ENCODE measurements at regions not wholly inside any gene's neighbourhood (a gene's known extent, or its start where the extent isn't known, plus 50 kb on each side); places are given as distances from the start of the nearest gene placed in this dataset.

DNA sequence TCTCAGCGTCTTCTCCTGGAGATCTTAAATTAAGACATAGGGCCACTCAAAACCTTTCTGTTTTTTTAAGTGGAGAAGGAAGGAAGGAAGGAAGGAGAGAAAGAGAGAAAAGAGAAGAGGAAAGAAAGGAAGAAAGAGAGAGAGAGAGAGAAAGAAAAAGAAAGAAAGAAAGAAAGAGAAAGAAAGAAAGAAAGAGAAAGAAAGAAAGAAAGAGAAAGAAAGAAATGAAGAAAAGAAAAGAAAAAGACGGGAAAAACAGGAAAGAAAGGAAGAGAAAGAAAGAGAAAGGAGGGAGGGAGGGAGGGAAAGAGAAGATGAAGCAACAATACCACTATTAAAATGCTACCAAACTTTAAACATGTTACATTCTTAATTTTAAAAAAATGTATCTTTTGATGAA lies 336.5 kb upstream of the ARID1B start:
- H3K56ac ChIP-seq (ENCODE audit: extremely low read depth, insufficient read depth, low read length) = no peak overlapping the region
- in situ Hi-C loops (cut with MboI; ENCODE audit: low sequenced_read_pairs) (no loop called here), dilution Hi-C loops (cut with HindIII; ENCODE audit: low sequenced_read_pairs, unreplicated experiment) (no loop called here), intact Hi-C loops (cut with micrococcal nuclease) (no loop called here)
- H3K9me1 ChIP-seq (ENCODE audit: insufficient read depth, low read length) = no peaks in the 10 kb centered on the region
- H3K27me3 ChIP-seq (ENCODE audit: control insufficient read depth, insufficient read depth, low read length) = no peaks in the 10 kb centered on the region
- no peak overlapping the region for H2BK15ac ChIP-seq (ENCODE audit: low read depth, low read length)
- ATAC-seq (ENCODE audit: low read depth) (no peak), DNase-seq (no peak)
- H2AFZ ChIP-seq (replicated peaks; ENCODE audit: low read length, poor library complexity) = no peak overlapping the region
- no peak overlapping the region for H2BK20ac ChIP-seq (ENCODE audit: low read depth, low read length)
- no peak overlapping the region for H3K27ac ChIP-seq (ENCODE audit: insufficient read depth, low read length)
- H3K36me3 ChIP-seq (ENCODE audit: control insufficient read depth, insufficient read depth, low read length) = no peaks in the 10 kb centered on the region
- ChIA-PET CTCF (no interaction called here), POLR2A (ENCODE audit: unreplicated experiment) (no interaction called here)
- peaks cover 4% of the 10 kb centered on the region for H3K4me1 ChIP-seq (ENCODE audit: control insufficient read depth, insufficient read depth, low read length)
- no peaks in the 10 kb centered on the region; the same call in 1 of the 2 replicates for H4K20me1 ChIP-seq (ENCODE audit: insufficient read depth, low read length)
- H2BK120ac ChIP-seq (ENCODE audit: low read depth, low read length) = no peak overlapping the region
- no peak overlapping the region for H3K23ac ChIP-seq (ENCODE audit: low read depth, low read length)
- TF ChIP-seq RFX5 (IDR thresholded peaks at IDR 0.05; ENCODE audit: low read depth, low read length) (no peak), MAZ (IDR thresholded peaks at IDR 0.05; ENCODE audit: borderline replicate concordance, low read depth, low read length) (no peak), POLR2A (IDR thresholded peaks at IDR 0.05; ENCODE audit: low read depth, low read length) (no peak)
- WGBS, 2 experiments (ENCODE audit: extremely low coverage in 2 of 2, insufficient read length in 1 of 2) = no CpG with 5 or more reads among the region's 2 CpGs
- H3K4me2 ChIP-seq (ENCODE audit: low read depth, low read length) = no peak overlapping the region
- H3K4me3 ChIP-seq (ENCODE audit: insufficient read depth, low read depth, low read length) = no peak overlapping the region
- H2AK9ac ChIP-seq (replicated peaks; ENCODE audit: low read depth, low read length, poor library complexity) = no peak overlapping the region
- H4K8ac ChIP-seq (ENCODE audit: low read depth in 2 of 2, low read length in 2 of 2) = no peak overlapping the region
- H4K5ac ChIP-seq (ENCODE audit: low read depth, low read length) = no peak overlapping the region
- H3K9ac ChIP-seq (ENCODE audit: low read depth, low read length) = no peak overlapping the region
- no peak overlapping the region for H3K4ac ChIP-seq (ENCODE audit: low read depth, low read length)
- no TSS peak for BruUV-seq (replicated peaks)
- H3K18ac ChIP-seq (ENCODE audit: low read depth, low read length) = no peak overlapping the region
- no peak overlapping the region for H2BK5ac ChIP-seq (ENCODE audit: low read depth, low read length, poor library complexity, severe bottlenecking)
- H2AK5ac ChIP-seq (ENCODE audit: low read depth, low read length) = no peak overlapping the region
- H3K9me3 ChIP-seq (ENCODE audit: control insufficient read depth, insufficient read depth, low read length) = no peaks in the 10 kb centered on the region
- no peaks in the 10 kb centered on the region for H3K79me1 ChIP-seq (ENCODE audit: low read depth in 1 of 2, low read length in 2 of 2)
- H4K91ac ChIP-seq (ENCODE audit: insufficient read depth, low read depth, low read length) = no peak overlapping the region
- H3K14ac ChIP-seq (replicated peaks; ENCODE audit: low read depth, low read length) = no peak overlapping the region
